Stomach smooth muscle (tissue), 2 donors: ENCODE measurements at regions not wholly inside any gene's neighbourhood (a gene's known extent, or its start where the extent isn't known, plus 50 kb on each side); places are given as distances from the start of the nearest gene placed in this dataset.

Experiments used
- H3K27ac ChIP-seq: one replicate; pipeline ENCODE4 v1.7.0; 2013; ENCODE audit warnings: mild to moderate bottlenecking, low read length, inconsistent platforms
- H3K27me3 ChIP-seq, 2 donors: one replicate each; pipeline ENCODE4 v1.7.0; 2013; ENCODE audit warnings: low read length in 2 of 2; ENCODE audit not compliant: insufficient read depth in 2 of 2, control insufficient read depth in 1 of 2
- H3K36me3 ChIP-seq, 2 donors: one replicate each; pipeline ENCODE4 v1.7.0; 2013; ENCODE audit warnings: low read length in 2 of 2; ENCODE audit not compliant: control insufficient read depth in 2 of 2, insufficient read depth in 2 of 2
- H3K4me1 ChIP-seq: one replicate; pipeline ENCODE4 v1.7.0; 2013; ENCODE audit warnings: low read length; ENCODE audit not compliant: control insufficient read depth, insufficient read depth
- H3K4me3 ChIP-seq, 2 donors: one replicate each; pipeline ENCODE4 v1.7.0; 2013; ENCODE audit warnings: low read length in 2 of 2
- H3K9ac ChIP-seq, 2 donors: one replicate each; pipeline ENCODE4 v1.7.0; 2013; ENCODE audit warnings: low read length in 2 of 2, mild to moderate bottlenecking in 1 of 2
- H3K9me3 ChIP-seq, 2 donors: one replicate each; pipeline ENCODE4 v1.7.0; 2013; ENCODE audit warnings: low read length in 2 of 2; ENCODE audit not compliant: control insufficient read depth in 2 of 2
- donor health status: healthy.
- donor health status: Pancreatic carcinoma.

- Histone ChIP-seq H3K27me3 (no peaks in the 10 kb centered on the region), H3K9me3 (peaks cover 2 to 6% of the 10 kb centered on the region in 2 donors), H3K36me3 (no peaks in the 10 kb centered on the region), H3K4me1 (no peaks in the 10 kb centered on the region), H3K9ac (no peak overlapping the region), H3K4me3 (no peak overlapping the region), H3K27ac (no peak overlapping the region)
Observed at GRCh38 chr9:80077059-80077458, 505.3 kb downstream of the TLE4 start.

GRCh38 chr9:80076162-80076561, 504.4 kb downstream of the TLE4 start:
- H3K36me3 ChIP-seq = no peaks in the 10 kb centered on the region
- H3K27me3 ChIP-seq = no peaks in the 10 kb centered on the region
- H3K4me3 ChIP-seq = no peak overlapping the region
- no peak overlapping the region for H3K9ac ChIP-seq
- H3K4me1 ChIP-seq = no peaks in the 10 kb centered on the region
- no peak overlapping the region for H3K27ac ChIP-seq
- H3K9me3 ChIP-seq = peaks cover 2 to 5% of the 10 kb centered on the region in 2 donors

DNA sequence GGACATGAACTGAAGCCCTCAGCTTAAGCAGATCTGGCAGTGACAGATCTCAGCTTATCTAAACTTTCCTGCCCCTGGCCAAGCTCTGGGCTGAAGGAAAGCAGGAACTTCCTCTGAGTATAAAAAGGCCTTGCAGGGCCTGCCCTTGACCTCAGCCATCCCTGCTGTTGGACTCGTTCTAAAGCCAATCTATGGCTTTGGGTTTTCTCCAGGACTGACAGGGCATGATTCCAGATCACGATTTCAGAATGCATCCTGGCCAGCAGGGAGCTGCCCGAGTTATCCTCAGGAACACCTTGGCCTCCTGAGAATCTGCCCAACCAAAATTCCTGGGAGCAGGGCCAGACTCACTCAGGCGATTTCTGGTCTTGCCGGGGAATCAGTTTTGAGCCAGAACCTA, 502.7 kb downstream of the TLE4 start:
- no peak overlapping the region for H3K9ac ChIP-seq
- H3K4me3 ChIP-seq = no peak overlapping the region
- H3K4me1 ChIP-seq = no peaks in the 10 kb centered on the region
- no peak overlapping the region for H3K27ac ChIP-seq
- no peaks in the 10 kb centered on the region for H3K9me3 ChIP-seq
- H3K27me3 ChIP-seq = no peaks in the 10 kb centered on the region
- no peaks in the 10 kb centered on the region for H3K36me3 ChIP-seq

- Histone ChIP-seq H3K9me3 (no peaks in the 10 kb centered on the region), H3K4me3 (no peak overlapping the region), H3K4me1 (no peaks in the 10 kb centered on the region), H3K27ac (no peak overlapping the region), H3K36me3 (no peaks in the 10 kb centered on the region), H3K27me3 (no peaks in the 10 kb centered on the region), H3K9ac (no peak overlapping the region)
Observed at GRCh38 chr9:80072451-80072850, 500.7 kb downstream of the TLE4 start.

GRCh38 chr9:80070071-80070742, 498.4 kb downstream of the TLE4 start:
- Histone ChIP-seq H3K4me3 (no peak overlapping the region), H3K9ac (no peak overlapping the region), H3K36me3 (no peaks in the 10 kb centered on the region), H3K27ac (no peak overlapping the region), H3K27me3 (no peaks in the 10 kb centered on the region), H3K9me3 (no peaks in the 10 kb centered on the region), H3K4me1 (no peaks in the 10 kb centered on the region)

DNA sequence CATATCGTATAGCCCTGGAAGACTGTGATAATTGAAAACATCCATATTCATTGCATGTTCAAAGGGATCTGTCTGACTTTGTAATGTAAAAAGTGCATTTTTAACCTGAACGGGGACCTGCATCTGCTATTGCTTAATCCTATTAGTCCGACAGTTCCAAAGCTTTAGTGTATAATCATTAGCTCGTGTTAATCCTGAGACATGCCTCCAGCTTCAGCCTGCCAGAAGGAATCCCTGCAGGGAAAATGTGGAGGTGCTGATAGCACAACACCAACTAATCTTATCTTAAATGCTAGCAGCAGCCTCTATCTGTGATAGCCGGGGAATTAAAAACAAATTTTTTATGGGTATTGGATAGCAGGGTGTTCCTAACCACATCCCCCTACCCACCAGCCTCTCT, 495.2 kb downstream of the TLE4 start:
- no peaks in the 10 kb centered on the region for H3K27me3 ChIP-seq
- H3K9ac ChIP-seq = no peak overlapping the region
- no peaks in the 10 kb centered on the region for H3K9me3 ChIP-seq
- no peaks in the 10 kb centered on the region for H3K36me3 ChIP-seq
- H3K27ac ChIP-seq = no peak overlapping the region
- H3K4me3 ChIP-seq = no peak overlapping the region
- no peaks in the 10 kb centered on the region for H3K4me1 ChIP-seq

DNA sequence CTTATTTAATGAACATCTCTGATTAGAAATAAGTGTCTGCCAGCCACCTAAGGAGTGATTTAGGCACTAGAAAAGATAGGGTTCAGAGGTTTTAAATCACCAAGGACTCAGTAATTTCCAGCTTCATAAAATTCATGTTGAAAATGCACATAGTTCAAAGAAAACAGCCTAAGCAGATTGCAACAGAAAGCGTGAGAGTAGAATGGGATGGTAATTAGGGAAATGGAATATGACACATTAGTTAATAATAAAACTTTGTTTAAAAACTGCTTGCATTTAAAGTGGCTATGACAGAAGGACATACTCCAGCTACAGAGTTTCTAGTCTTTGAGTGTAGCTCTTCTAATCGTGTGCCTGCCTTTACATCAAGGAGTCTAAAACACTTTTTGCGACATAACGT, 490.8 kb downstream of the TLE4 start:
- no peaks in the 10 kb centered on the region for H3K36me3 ChIP-seq
- no peaks in the 10 kb centered on the region for H3K4me1 ChIP-seq
- H3K9me3 ChIP-seq = peaks cover 0 to 13% of the 10 kb centered on the region in 2 donors
- no peak overlapping the region for H3K4me3 ChIP-seq
- no peak overlapping the region for H3K9ac ChIP-seq
- no peaks in the 10 kb centered on the region for H3K27me3 ChIP-seq
- no peak overlapping the region for H3K27ac ChIP-seq

- H3K9ac ChIP-seq = no peak overlapping the region
- no peak overlapping the region for H3K4me3 ChIP-seq
- no peaks in the 10 kb centered on the region for H3K27me3 ChIP-seq
- no peaks in the 10 kb centered on the region for H3K4me1 ChIP-seq
- no peaks in the 10 kb centered on the region for H3K36me3 ChIP-seq
- H3K27ac ChIP-seq = peak overlapping the region; percentile 26
- H3K9me3 ChIP-seq = peaks cover 0 to 13% of the 10 kb centered on the region in 2 donors
Observed at GRCh38 chr9:80061940-80062339, 490.2 kb downstream of the TLE4 start.

DNA sequence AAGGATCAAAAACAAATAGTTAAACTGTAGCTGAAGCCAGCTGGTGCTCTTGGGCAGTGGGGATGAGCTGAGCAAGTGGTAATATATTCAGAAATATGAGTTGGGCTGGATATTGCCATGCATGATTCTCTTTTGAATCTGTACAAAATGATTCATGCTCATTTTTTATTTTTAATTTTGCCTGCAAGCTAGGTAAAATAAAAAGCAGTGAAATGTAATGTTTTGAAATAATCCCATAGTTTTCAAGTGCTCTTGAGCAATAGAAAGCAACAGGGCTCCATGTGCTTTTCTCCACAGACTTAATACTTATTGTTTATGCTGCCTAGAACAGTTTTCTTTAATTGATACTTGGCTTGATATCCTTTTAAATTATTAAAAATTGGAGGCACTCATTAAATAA, 489.3 kb downstream of the TLE4 start:
- Histone ChIP-seq H3K9ac (no peak overlapping the region), H3K36me3 (no peaks in the 10 kb centered on the region), H3K27ac (no peak overlapping the region), H3K4me3 (no peak overlapping the region), H3K9me3 (peaks cover 0 to 13% of the 10 kb centered on the region in 2 donors), H3K4me1 (no peaks in the 10 kb centered on the region), H3K27me3 (no peaks in the 10 kb centered on the region)

- no peak overlapping the region for H3K27ac ChIP-seq
- no peak overlapping the region for H3K9ac ChIP-seq
- H3K36me3 ChIP-seq = no peaks in the 10 kb centered on the region
- no peak overlapping the region for H3K4me3 ChIP-seq
- no peaks in the 10 kb centered on the region for H3K4me1 ChIP-seq
- H3K27me3 ChIP-seq = no peaks in the 10 kb centered on the region
- H3K9me3 ChIP-seq = peaks cover 0 to 13% of the 10 kb centered on the region in 2 donors
Observed at GRCh38 chr9:80059979-80060378, 488.2 kb downstream of the TLE4 start.

GRCh38 chr9:80059191-80059590, 487.4 kb downstream of the TLE4 start:
- H3K4me3 ChIP-seq = no peak overlapping the region
- H3K9ac ChIP-seq = no peak overlapping the region
- peaks cover 0 to 13% of the 10 kb centered on the region in 2 donors for H3K9me3 ChIP-seq
- no peaks in the 10 kb centered on the region for H3K27me3 ChIP-seq
- H3K27ac ChIP-seq = no peak overlapping the region
- H3K4me1 ChIP-seq = no peaks in the 10 kb centered on the region
- H3K36me3 ChIP-seq = no peaks in the 10 kb centered on the region
